HCT116 (cell line): ENCODE measurements at regions not wholly inside any gene's neighbourhood (a gene's known extent, or its start where the extent isn't known, plus 50 kb on each side); places are given as distances from the start of the nearest gene placed in this dataset.

Experiments
- ATAC-seq: fragments of 200-7000 bp; cut with Tn5 transposase; 2 replicates; pipeline ENCODE4 v1.9.1; 2020; ENCODE audit warnings: mild to moderate bottlenecking, moderate library complexity
- BruUV-seq: library from RNA; stranded (reverse); fragments of 400-500 nt; replicated peaks from 2 replicates; lab custom pipeline; 2021; lab: Mats Ljungman, UMichigan
- CTCF ChIA-PET: fragments of 300-600 bp; sonication (Branson Sonifier 250); formaldehyde crosslinking; loops from one replicate; lab custom pipeline; 2021; ENCODE audit warnings: antibody characterized with exemption; lab: Charles Lee
- POLR2A ChIA-PET: fragments of 300-600, 350-600 bp; sonication (Branson Sonifier 250); formaldehyde crosslinking; loops from one replicate; lab custom pipeline; 2021; ENCODE audit warnings: antibody characterized with exemption; lab: Charles Lee
- RAD21 ChIA-PET, 2 experiments: fragments of 300-600 bp; sonication (Branson Sonifier 250); formaldehyde crosslinking; loops; one replicate each; lab custom pipeline; 2023; ENCODE audit warnings: low total read pairs in 2 of 2; ENCODE audit not compliant: uncharacterized antibody in 2 of 2, unreplicated experiment in 2 of 2, low non-redundant PET in 1 of 2; lab: Charles Lee
- DNase-seq: peaks from one replicate; pipeline ENCODE4 v3.0.0-alpha.2; 2010; ENCODE audit warnings: low read depth, low spot score
- H2AFZ ChIP-seq: fragments of 200-600 bp; shearing (Covaris generic), sonication (generic); 2 replicates; pipeline ENCODE4 v1.6.1; 2017; ENCODE audit warnings: low read depth, mixed run types, mixed read lengths, antibody characterized with exemption, low read length; ENCODE audit not compliant: poor library complexity, severe bottlenecking
- H3K27ac ChIP-seq: 2 replicates; pipeline ENCODE4 v1.5.1; 2012; ENCODE audit warnings: low read depth, low read length
- H3K27me3 ChIP-seq: fragments of 200-600 bp; sonication (generic); 2 replicates; pipeline ENCODE4 v1.6.1; 2016; ENCODE audit warnings: mixed run types, low read length, mixed read lengths; ENCODE audit not compliant: insufficient read depth
- H3K36me3 ChIP-seq, 2 experiments: fragments of 200-500 bp in 1 of 2; fragments of 200-600 bp in 1 of 2; sonication (Bioruptor generic) in 1 of 2; sonication (generic) in 1 of 2; 2 replicates each; pipeline versions ENCODE4 v1.5.1 to v1.6.1; 2014 to 2016; ENCODE audit warnings: low read length in 2 of 2, inconsistent platforms in 1 of 2, mixed read lengths in 1 of 2, mixed run types in 1 of 2; ENCODE audit not compliant: insufficient read depth in 2 of 2, control insufficient read depth in 1 of 2
- H3K4me1 ChIP-seq, 2 experiments: fragments of 200-600 bp in 1 of 2; sonication (generic) in 1 of 2; 2 replicates each; pipeline versions ENCODE4 v1.5.1 to v1.6.1; 2012 to 2017; ENCODE audit warnings: low read length in 2 of 2, inconsistent platforms in 1 of 2, mild to moderate bottlenecking in 1 of 2, mixed read lengths in 1 of 2, mixed run types in 1 of 2, moderate library complexity in 1 of 2; ENCODE audit not compliant: insufficient read depth in 2 of 2, control insufficient read depth in 1 of 2
- H3K4me2 ChIP-seq: fragments of 200-600 bp; sonication (generic); 2 replicates; pipeline ENCODE4 v1.6.1; 2017; ENCODE audit warnings: mixed run types, low read length, mixed read lengths
- H3K4me3 ChIP-seq, 2 experiments: fragments of 200-600 bp in 1 of 2; sonication (generic) in 1 of 2; replicated peaks in 1 of 2; 2 replicates each; pipeline ENCODE4 v1.5.1; 2011 to 2016; ENCODE audit warnings: low read length in 2 of 2, control low read depth in 1 of 2, low read depth in 1 of 2, mild to moderate bottlenecking in 1 of 2, mixed read lengths in 1 of 2, mixed run types in 1 of 2
- H3K79me2 ChIP-seq: fragments of 200-600 bp; sonication (generic); 2 replicates; pipeline ENCODE4 v1.6.1; 2017; ENCODE audit warnings: mild to moderate bottlenecking, mixed run types, low read length, moderate library complexity, mixed read lengths; ENCODE audit not compliant: insufficient read depth
- H3K9ac ChIP-seq: fragments of 200-600 bp; sonication (generic); 2 replicates; pipeline ENCODE4 v1.6.1; 2016; ENCODE audit warnings: low read length, mixed read lengths
- H3K9me2 ChIP-seq: fragments of 200-600 bp; sonication (generic), shearing (Covaris generic); 2 replicates; pipeline ENCODE4 v1.6.1; 2017; ENCODE audit warnings: mixed run types, mild to moderate bottlenecking, moderate library complexity; ENCODE audit not compliant: insufficient read depth
- H3K9me3 ChIP-seq, 2 experiments: fragments of 200-500 bp in 1 of 2; fragments of 200-600 bp in 1 of 2; sonication (Bioruptor generic) in 1 of 2; sonication (generic) in 1 of 2; 2 replicates each; pipeline ENCODE4 v1.6.1; 2014 to 2017; ENCODE audit warnings: low read length in 2 of 2, mixed read lengths in 2 of 2, inconsistent platforms in 1 of 2, low read depth in 1 of 2, mild to moderate bottlenecking in 1 of 2, mixed run types in 1 of 2, moderate library complexity in 1 of 2; ENCODE audit not compliant: control insufficient read depth in 1 of 2, insufficient read depth in 1 of 2
- H4K20me1 ChIP-seq: fragments of 200-600 bp; sonication (generic), shearing (Covaris generic); 2 replicates; pipeline ENCODE4 v1.6.1; 2017; ENCODE audit warnings: mixed run types, mild to moderate bottlenecking, moderate library complexity; ENCODE audit not compliant: insufficient read depth
- CTCF ChIP-seq, 3 experiments: fragments of 200-600 bp in 1 of 3; sonication (generic) in 1 of 3; IDR thresholded peaks in 2 of 3; conservative IDR thresholded peaks in 1 of 3; 2 replicates each; pipeline ENCODE4 v1.5.1; 2012 to 2017; ENCODE audit warnings: low read depth in 2 of 3, low read length in 2 of 3, antibody characterized with exemption in 1 of 3, borderline replicate concordance in 1 of 3, control low read depth in 1 of 3, mild to moderate bottlenecking in 1 of 3, mixed read lengths in 1 of 3, mixed run types in 1 of 3, moderate library complexity in 1 of 3; ENCODE audit not compliant: insufficient read depth in 1 of 3
- EGR1 ChIP-seq: IDR thresholded peaks from 2 replicates; pipeline ENCODE4 v1.6.1; 2012; ENCODE audit warnings: low read depth
- ELF1 ChIP-seq: IDR thresholded peaks from 2 replicates; pipeline ENCODE4 v1.6.1; 2012; ENCODE audit warnings: low read depth, borderline replicate concordance
- EZH2 ChIP-seq: fragments of 200-600 bp; sonication (generic); IDR thresholded peaks from 2 replicates; pipeline ENCODE4 v1.6.1; 2017; ENCODE audit warnings: antibody characterized with exemption, mixed run types
- JUND ChIP-seq: IDR thresholded peaks from 2 replicates; pipeline ENCODE4 v1.6.1; 2012
- POLR2A ChIP-seq: IDR thresholded peaks from 2 replicates; pipeline ENCODE4 v1.7.0; 2011; ENCODE audit warnings: borderline replicate concordance; ENCODE audit not compliant: insufficient read depth, insufficient read length; ENCODE audit errors: extremely low read depth
- RAD21 ChIP-seq: IDR thresholded peaks from 2 replicates; pipeline ENCODE4 v1.6.1; 2012; ENCODE audit warnings: low read depth, mild to moderate bottlenecking
- REST ChIP-seq: IDR thresholded peaks from 2 replicates; pipeline ENCODE4 v1.6.1; 2012; ENCODE audit warnings: low read depth
- SIN3A ChIP-seq: IDR thresholded peaks from 2 replicates; pipeline ENCODE4 v1.6.1; 2012; ENCODE audit warnings: low read depth
- SP1 ChIP-seq: IDR thresholded peaks from 2 replicates; pipeline ENCODE4 v1.6.1; 2012; ENCODE audit warnings: low read depth
- YY1 ChIP-seq: IDR thresholded peaks from 2 replicates; pipeline ENCODE4 v1.6.1; 2011; ENCODE audit warnings: low read length, low read depth, moderate library complexity, mild to moderate bottlenecking; ENCODE audit not compliant: insufficient replicate concordance; ENCODE audit errors: extremely low read depth
- ZFX ChIP-seq: fragments of 450-650 bp; IDR thresholded peaks from 2 replicates; pipeline ENCODE4 v1.6.1; 2017
- intact Hi-C: fragments of 100-400 bp; cut with micrococcal nuclease; formaldehyde crosslinking; loops from 2 replicates; pipeline ENCODE4 v1.10.0; 2022

GRCh38 chr10:123484722-123485121, 181.4 kb upstream of the GPR26 start:
- Histone ChIP-seq H4K20me1 (no peaks in the 10 kb centered on the region), H3K9me2 (no peaks in the 10 kb centered on the region), H3K27me3 (peaks cover 10% of the 10 kb centered on the region; the same call in 1 of the 2 replicates), H3K4me2 (no peak overlapping the region), H3K4me3 (no peak overlapping the region), H3K4me1 (no peaks in the 10 kb centered on the region), H3K36me3 (no peaks in the 10 kb centered on the region), H2AFZ (no peak overlapping the region), H3K9me3 (no peaks in the 10 kb centered on the region), H3K9ac (no peak overlapping the region), H3K79me2 (no peaks in the 10 kb centered on the region), H3K27ac (no peak overlapping the region)
- BruUV-seq, result no TSS peak
- POLR2A ChIA-PET, result no interaction called here
- no peak for DNase-seq
- intact Hi-C loops, result no loop called here
- CTCF ChIA-PET, result no interaction called here
- RAD21 ChIA-PET, result no interaction called here
- ATAC-seq, result no peak
- TF ChIP-seq REST, result no peak
- TF ChIP-seq CTCF (IDR thresholded peaks at IDR 0.05 in 2 of 3, conservative IDR thresholded peaks at IDR 0.05 in 1 of 3; ENCODE audit: borderline replicate concordance in 1 of 3, insufficient read depth in 1 of 3, low read depth in 2 of 3, low read length in 2 of 3), result no peak
- no peak for TF ChIP-seq YY1
- no peak for TF ChIP-seq POLR2A
- no peak for TF ChIP-seq RAD21
- TF ChIP-seq EGR1, result no peak
- no peak for TF ChIP-seq ELF1
- TF ChIP-seq SP1, result no peak
- no peak for TF ChIP-seq SIN3A
- TF ChIP-seq EZH2, result no peak
- TF ChIP-seq ZFX, result no peak
- TF ChIP-seq JUND, result no peak
